ENCODE measurements at regions not wholly inside any gene's neighbourhood (a gene's known extent, or its start where the extent isn't known, plus 50 kb on each side); places are given as distances from the start of the nearest gene placed in this dataset.
A peak's percentile ranks its signal among the peaks of the same experiment; 100 is the strongest.

DNA sequence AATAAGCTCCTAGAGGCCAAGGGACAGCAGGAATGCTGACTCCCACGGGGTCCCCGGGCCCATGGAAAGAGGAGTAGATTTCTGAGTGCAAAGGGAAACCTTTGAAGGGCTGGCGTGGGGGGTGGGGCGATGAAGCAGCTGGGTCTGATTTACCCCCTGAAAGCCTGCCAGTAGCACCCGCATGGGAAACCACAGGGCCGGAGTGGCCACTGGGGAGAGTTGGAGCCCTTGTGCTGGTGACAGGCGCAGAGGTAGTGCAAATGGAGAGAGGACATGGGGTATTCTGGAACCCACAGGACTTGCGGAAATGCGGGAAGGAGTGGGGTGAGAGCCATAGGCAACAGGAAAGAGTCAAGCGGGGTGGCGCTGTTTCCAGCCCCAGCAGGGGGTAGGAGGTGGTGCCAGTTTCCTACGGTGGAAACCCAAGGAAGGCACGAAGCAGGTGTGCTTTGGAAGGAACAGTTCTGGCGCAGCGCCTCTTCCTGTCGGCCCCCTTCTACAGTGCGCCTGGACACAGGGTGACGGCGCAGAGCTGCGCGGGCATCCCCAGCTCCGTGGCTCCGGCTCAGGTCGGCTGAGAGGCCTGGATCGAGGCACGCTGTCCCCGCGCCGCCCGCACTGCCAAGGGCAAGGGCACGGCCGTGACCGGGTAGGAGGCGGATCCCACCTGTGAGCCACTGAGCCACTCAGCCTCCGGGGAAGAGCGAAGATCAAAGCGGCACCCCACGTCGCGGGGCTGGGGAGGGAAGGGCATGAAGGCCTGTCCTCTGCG is 149.0 kb upstream of the GLI2 start:
- H3K27ac Mint-ChIP-seq: no peak overlapping the region
- H3K27me3 ChIP-seq (ENCODE audit: insufficient read depth): peaks cover 64% of the 10 kb centered on the region
- peaks cover 19% of the 10 kb centered on the region for H3K4me1 ChIP-seq (ENCODE audit: insufficient read depth)
- peaks cover 17% of the 10 kb centered on the region; the same call in 1 of the 2 replicates for H3F3A ChIP-seq (replicated peaks; ENCODE audit: low read depth)
- peaks cover 9% of the 10 kb centered on the region; the same call in 2 of the 3 replicates for H3K9me3 Mint-ChIP-seq
- H3K9me2 ChIP-seq (ENCODE audit: insufficient read depth): no peaks in the 10 kb centered on the region
- H3K27ac ChIP-seq (ENCODE audit: low read depth): no peak overlapping the region
- peak overlapping the region; percentile 84 for H2AFZ ChIP-seq
- H3K27me3 Mint-ChIP-seq (ENCODE audit: insufficient read depth, low read depth, poor library complexity): peaks cover 46% of the 10 kb centered on the region
- ATAC-seq (peak; percentile 73), DNase-seq (ENCODE audit: low spot score) (peak; percentile 60)
- no peaks in the 10 kb centered on the region for H4K20me1 ChIP-seq (replicated peaks; ENCODE audit: insufficient read depth)
- H3K4me2 ChIP-seq: peak overlapping the region; percentile 87
- peak overlapping the region; percentile 63 for H3K4me3 ChIP-seq
- peak overlapping the region; percentile 74 for H3K4me3 Mint-ChIP-seq
- H3K4me1 Mint-ChIP-seq: peaks cover 27% of the 10 kb centered on the region
- no peaks in the 10 kb centered on the region for H3K36me3 Mint-ChIP-seq (ENCODE audit: low read depth)
- H3K36me3 ChIP-seq (ENCODE audit: insufficient read depth): no peaks in the 10 kb centered on the region
- TF ChIP-seq, protein P1, sequence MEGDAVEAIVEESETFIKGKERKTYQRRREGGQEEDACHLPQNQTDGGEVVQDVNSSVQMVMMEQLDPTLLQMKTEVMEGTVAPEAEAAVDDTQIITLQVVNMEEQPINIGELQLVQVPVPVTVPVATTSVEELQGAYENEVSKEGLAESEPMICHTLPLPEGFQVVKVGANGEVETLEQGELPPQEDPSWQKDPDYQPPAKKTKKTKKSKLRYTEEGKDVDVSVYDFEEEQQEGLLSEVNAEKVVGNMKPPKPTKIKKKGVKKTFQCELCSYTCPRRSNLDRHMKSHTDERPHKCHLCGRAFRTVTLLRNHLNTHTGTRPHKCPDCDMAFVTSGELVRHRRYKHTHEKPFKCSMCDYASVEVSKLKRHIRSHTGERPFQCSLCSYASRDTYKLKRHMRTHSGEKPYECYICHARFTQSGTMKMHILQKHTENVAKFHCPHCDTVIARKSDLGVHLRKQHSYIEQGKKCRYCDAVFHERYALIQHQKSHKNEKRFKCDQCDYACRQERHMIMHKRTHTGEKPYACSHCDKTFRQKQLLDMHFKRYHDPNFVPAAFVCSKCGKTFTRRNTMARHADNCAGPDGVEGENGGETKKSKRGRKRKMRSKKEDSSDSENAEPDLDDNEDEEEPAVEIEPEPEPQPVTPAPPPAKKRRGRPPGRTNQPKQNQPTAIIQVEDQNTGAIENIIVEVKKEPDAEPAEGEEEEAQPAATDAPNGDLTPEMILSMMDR (conservative IDR thresholded peaks at IDR 0.05; ENCODE audit: low read depth in 2 of 2): peak in 1 of 2 experiments; percentile 27; a peak in 1 of 4 replicates
- TF ChIP-seq ZNF114 (CRISPR knock-in tag; IDR thresholded peaks at IDR 0.05): no peak
- H3K79me2 ChIP-seq (replicated peaks; ENCODE audit: insufficient read depth): no peaks in the 10 kb centered on the region

DNA sequence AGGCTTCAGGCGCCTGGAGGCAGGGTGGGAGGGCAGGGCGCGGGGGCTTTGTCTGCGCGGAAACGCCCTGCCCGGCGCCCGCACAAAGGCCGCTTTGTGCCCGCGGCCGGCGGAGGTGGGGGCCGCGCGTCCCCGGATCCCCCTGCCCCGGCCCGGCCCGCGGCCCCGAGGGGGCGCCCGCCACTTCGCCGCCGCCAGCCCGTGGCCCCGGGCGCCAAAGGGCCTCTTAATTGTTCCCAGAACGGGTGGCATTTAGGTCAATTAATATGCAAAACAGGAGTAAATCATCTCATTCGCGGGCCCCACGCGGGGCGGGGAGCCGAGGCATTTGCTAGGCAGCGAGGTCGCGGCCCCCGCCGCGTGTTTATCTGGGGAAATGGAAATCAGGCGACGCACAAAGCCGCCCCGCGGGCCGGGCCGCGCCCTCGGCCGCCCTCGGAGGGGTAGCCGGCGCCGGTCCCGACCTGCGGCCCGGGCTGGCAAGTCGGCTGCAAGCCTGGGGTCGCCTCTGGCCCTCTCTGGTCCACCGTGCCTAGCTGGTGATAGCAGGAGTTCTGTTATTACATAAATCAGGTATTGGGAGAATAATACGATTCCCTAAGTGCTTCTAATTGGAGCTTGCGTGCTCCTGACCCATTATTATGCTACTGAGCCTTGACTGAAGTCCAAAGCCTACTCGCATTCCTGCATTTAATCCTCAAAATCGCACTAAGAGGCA is 148.2 kb upstream of the GLI2 start:
- Histone ChIP-seq H3F3A (replicated peaks; ENCODE audit: low read depth) (peaks cover 17% of the 10 kb centered on the region; the same call in 1 of the 2 replicates), H3K4me3 (peak overlapping the region; percentile 63), H3K27me3 (ENCODE audit: insufficient read depth) (peaks cover 64% of the 10 kb centered on the region), H3K4me1 (ENCODE audit: insufficient read depth) (peaks cover 19% of the 10 kb centered on the region), H3K27ac (ENCODE audit: low read depth) (no peak overlapping the region), H3K4me2 (peak overlapping the region; percentile 87), H3K79me2 (replicated peaks; ENCODE audit: insufficient read depth) (no peaks in the 10 kb centered on the region), H3K36me3 (ENCODE audit: insufficient read depth) (no peaks in the 10 kb centered on the region), H2AFZ (peak overlapping the region; percentile 94), H4K20me1 (replicated peaks; ENCODE audit: insufficient read depth) (no peaks in the 10 kb centered on the region), H3K9me2 (ENCODE audit: insufficient read depth) (no peaks in the 10 kb centered on the region)
- Mint-ChIP-seq H3K9me3 (peaks cover 9% of the 10 kb centered on the region; the same call in 2 of the 3 replicates), H3K4me3 (peak overlapping the region; percentile 74), H3K27me3 (ENCODE audit: insufficient read depth, low read depth, poor library complexity) (peaks cover 48% of the 10 kb centered on the region), H3K36me3 (ENCODE audit: low read depth) (no peaks in the 10 kb centered on the region), H3K4me1 (peaks cover 32% of the 10 kb centered on the region), H3K27ac (no peak overlapping the region)
- ATAC-seq (peak; percentile 72), DNase-seq (ENCODE audit: low spot score) (peak; percentile 51)
- TF ChIP-seq STAT1 (IDR thresholded peaks at IDR 0.05; ENCODE audit: unreplicated experiment) (no peak), ZNF114 (CRISPR knock-in tag; IDR thresholded peaks at IDR 0.05) (no peak), EZH2 (IDR thresholded peaks at IDR 0.05; ENCODE audit: low read depth, unreplicated experiment) (peak; percentile 46), CREB1 (CRISPR knock-in tag; IDR thresholded peaks at IDR 0.05; ENCODE audit: low read depth) (no peak), ZNF331 (CRISPR knock-in tag; IDR thresholded peaks at IDR 0.05; ENCODE audit: low read depth) (no peak), NANOG (IDR thresholded peaks at IDR 0.05; ENCODE audit: borderline replicate concordance) (0 out of 2 replicates have a peak, but pooled peaks have one; percentile 28)
- TF ChIP-seq, protein P2, sequence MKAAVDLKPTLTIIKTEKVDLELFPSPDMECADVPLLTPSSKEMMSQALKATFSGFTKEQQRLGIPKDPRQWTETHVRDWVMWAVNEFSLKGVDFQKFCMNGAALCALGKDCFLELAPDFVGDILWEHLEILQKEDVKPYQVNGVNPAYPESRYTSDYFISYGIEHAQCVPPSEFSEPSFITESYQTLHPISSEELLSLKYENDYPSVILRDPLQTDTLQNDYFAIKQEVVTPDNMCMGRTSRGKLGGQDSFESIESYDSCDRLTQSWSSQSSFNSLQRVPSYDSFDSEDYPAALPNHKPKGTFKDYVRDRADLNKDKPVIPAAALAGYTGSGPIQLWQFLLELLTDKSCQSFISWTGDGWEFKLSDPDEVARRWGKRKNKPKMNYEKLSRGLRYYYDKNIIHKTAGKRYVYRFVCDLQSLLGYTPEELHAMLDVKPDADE (IDR thresholded peaks at IDR 0.05): no peak
- TF ChIP-seq, protein P3, sequence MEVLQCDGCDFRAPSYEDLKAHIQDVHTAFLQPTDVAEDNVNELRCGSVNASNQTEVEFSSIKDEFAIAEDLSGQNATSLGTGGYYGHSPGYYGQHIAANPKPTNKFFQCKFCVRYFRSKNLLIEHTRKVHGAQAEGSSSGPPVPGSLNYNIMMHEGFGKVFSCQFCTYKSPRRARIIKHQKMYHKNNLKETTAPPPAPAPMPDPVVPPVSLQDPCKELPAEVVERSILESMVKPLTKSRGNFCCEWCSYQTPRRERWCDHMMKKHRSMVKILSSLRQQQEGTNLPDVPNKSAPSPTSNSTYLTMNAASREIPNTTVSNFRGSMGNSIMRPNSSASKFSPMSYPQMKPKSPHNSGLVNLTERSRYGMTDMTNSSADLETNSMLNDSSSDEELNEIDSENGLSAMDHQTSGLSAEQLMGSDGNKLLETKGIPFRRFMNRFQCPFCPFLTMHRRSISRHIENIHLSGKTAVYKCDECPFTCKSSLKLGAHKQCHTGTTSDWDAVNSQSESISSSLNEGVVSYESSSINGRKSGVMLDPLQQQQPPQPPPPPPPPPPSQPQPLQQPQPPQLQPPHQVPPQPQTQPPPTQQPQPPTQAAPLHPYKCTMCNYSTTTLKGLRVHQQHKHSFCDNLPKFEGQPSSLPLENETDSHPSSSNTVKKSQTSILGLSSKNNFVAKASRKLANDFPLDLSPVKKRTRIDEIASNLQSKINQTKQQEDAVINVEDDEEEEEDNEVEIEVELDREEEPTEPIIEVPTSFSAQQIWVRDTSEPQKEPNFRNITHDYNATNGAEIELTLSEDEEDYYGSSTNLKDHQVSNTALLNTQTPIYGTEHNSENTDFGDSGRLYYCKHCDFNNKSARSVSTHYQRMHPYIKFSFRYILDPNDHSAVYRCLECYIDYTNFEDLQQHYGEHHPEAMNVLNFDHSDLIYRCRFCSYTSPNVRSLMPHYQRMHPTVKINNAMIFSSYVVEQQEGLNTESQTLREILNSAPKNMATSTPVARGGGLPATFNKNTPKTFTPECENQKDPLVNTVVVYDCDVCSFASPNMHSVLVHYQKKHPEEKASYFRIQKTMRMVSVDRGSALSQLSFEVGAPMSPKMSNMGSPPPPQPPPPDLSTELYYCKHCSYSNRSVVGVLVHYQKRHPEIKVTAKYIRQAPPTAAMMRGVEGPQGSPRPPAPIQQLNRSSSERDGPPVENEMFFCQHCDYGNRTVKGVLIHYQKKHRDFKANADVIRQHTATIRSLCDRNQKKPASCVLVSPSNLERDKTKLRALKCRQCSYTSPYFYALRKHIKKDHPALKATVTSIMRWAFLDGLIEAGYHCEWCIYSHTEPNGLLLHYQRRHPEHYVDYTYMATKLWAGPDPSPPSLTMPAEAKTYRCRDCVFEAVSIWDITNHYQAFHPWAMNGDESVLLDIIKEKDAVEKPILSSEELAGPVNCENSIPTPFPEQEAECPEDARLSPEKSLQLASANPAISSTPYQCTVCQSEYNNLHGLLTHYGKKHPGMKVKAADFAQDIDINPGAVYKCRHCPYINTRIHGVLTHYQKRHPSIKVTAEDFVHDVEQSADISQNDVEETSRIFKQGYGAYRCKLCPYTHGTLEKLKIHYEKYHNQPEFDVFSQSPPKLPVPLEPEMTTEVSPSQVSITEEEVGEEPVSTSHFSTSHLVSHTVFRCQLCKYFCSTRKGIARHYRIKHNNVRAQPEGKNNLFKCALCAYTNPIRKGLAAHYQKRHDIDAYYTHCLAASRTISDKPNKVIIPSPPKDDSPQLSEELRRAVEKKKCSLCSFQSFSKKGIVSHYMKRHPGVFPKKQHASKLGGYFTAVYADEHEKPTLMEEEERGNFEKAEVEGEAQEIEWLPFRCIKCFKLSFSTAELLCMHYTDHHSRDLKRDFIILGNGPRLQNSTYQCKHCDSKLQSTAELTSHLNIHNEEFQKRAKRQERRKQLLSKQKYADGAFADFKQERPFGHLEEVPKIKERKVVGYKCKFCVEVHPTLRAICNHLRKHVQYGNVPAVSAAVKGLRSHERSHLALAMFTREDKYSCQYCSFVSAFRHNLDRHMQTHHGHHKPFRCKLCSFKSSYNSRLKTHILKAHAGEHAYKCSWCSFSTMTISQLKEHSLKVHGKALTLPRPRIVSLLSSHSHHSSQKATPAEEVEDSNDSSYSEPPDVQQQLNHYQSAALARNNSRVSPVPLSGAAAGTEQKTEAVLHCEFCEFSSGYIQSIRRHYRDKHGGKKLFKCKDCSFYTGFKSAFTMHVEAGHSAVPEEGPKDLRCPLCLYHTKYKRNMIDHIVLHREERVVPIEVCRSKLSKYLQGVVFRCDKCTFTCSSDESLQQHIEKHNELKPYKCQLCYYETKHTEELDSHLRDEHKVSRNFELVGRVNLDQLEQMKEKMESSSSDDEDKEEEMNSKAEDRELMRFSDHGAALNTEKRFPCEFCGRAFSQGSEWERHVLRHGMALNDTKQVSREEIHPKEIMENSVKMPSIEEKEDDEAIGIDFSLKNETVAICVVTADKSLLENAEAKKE (CRISPR knock-in tag; IDR thresholded peaks at IDR 0.05): no peak
